GM19372 (cell line): ENCODE measurements at regions not wholly inside any gene's neighbourhood (a gene's known extent, or its start where the extent isn't known, plus 50 kb on each side); places are given as distances from the start of the nearest gene placed in this dataset.

ENCODE experiments used
- ATAC-seq: cut with Tn5 transposase; IDR thresholded peaks from one replicate; pipeline ENCODE4 v1.9.1; 2021; ENCODE audit warnings: mild to moderate bottlenecking, low read depth, moderate library complexity; ENCODE audit not compliant: unreplicated experiment

GRCh38 chr5:33232731-33233505, 207.8 kb upstream of the TARS1 start:
- no peak for ATAC-seq

GRCh38 chr5:33235304-33235703, 205.5 kb upstream of the TARS1 start:
- ATAC-seq = no peak

- ATAC-seq = no peak
These were observed 204.9 kb upstream of the TARS1 start for GRCh38 chr5:33235824-33236223.

GRCh38 chr5:33237471-33237870, 203.3 kb upstream of the TARS1 start:
- no peak for ATAC-seq

GRCh38 chr5:33238826-33239695, 201.7 kb upstream of the TARS1 start:
- no peak for ATAC-seq

GRCh38 chr5:33240558-33240957, 200.2 kb upstream of the TARS1 start:
- no peak for ATAC-seq

GRCh38 chr5:33241802-33242201, 199.0 kb upstream of the TARS1 start:
- no peak for ATAC-seq

GRCh38 chr5:33242277-33242676, 198.5 kb upstream of the TARS1 start:
- no peak for ATAC-seq

- no peak for ATAC-seq
These were observed 196.2 kb upstream of the TARS1 start for GRCh38 chr5:33244441-33245150.

- ATAC-seq = no peak
These were observed 186.2 kb upstream of the TARS1 start for GRCh38 chr5:33254579-33254978.

GRCh38 chr5:33257807-33258429, 182.8 kb upstream of the TARS1 start:
- ATAC-seq = no peak

GRCh38 chr5:33258553-33258952, 182.2 kb upstream of the TARS1 start:
- no peak for ATAC-seq

- ATAC-seq = no peak
These were observed 180.7 kb upstream of the TARS1 start for GRCh38 chr5:33260098-33260497.

- ATAC-seq = no peak
These were observed 179.5 kb upstream of the TARS1 start for GRCh38 chr5:33261305-33261704.

GRCh38 chr5:33261747-33262146, 179.0 kb upstream of the TARS1 start:
- ATAC-seq = no peak

GRCh38 chr5:33267801-33268200, 173.0 kb upstream of the TARS1 start:
- no peak for ATAC-seq

GRCh38 chr5:33268374-33268773, 172.4 kb upstream of the TARS1 start:
- ATAC-seq = no peak

GRCh38 chr5:33270671-33271070, 170.1 kb upstream of the TARS1 start:
- no peak for ATAC-seq

- ATAC-seq = no peak
These were observed 169.2 kb upstream of the TARS1 start for GRCh38 chr5:33271606-33272005.

GRCh38 chr5:33272288-33272687, 168.5 kb upstream of the TARS1 start:
- ATAC-seq = no peak

GRCh38 chr5:33273985-33274384, 166.8 kb upstream of the TARS1 start:
- no peak for ATAC-seq
